GM19239 (cell line): ENCODE measurements at regions not wholly inside any gene's neighbourhood (a gene's known extent, or its start where the extent isn't known, plus 50 kb on each side); places are given as distances from the start of the nearest gene placed in this dataset.
"Not testable (repeated sequence)": the region's sequence is repeated elsewhere in the genome, so short reads cannot be mapped to it uniquely, and the experiment has no call there.

Experiments
- DNase-seq: peaks from one replicate; pipeline ENCODE4 v3.0.0; 2011; ENCODE audit warnings: low spot score; ENCODE audit not compliant: insufficient read length
- FAIRE-seq: peaks from 2 replicates; lab custom pipeline; 2011; peaks lifted over from hg19 to GRCh38; lab: Jason Lieb, UNC

DNA sequence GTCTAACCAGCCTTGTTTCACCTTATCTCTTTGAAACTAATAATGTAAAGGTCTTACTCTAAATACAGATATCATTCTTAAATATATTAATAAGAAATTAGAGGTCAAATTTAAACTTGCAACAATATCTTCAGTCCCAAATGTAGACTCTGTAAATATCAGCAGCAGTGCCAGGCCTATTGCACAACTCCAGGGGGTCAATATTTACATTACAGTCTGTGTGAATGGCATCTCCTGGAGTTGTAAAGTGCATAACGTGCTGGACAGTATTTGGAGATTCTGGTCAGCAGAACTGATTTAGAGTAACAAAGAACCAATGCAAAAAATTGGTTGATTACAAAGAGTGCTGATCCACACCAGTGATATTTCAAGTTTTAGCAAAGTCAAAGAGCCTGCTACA lies 1225.9 kb downstream of the PCDH19 start:
- DNase-seq: no peak
- no peak for FAIRE-seq

DNA sequence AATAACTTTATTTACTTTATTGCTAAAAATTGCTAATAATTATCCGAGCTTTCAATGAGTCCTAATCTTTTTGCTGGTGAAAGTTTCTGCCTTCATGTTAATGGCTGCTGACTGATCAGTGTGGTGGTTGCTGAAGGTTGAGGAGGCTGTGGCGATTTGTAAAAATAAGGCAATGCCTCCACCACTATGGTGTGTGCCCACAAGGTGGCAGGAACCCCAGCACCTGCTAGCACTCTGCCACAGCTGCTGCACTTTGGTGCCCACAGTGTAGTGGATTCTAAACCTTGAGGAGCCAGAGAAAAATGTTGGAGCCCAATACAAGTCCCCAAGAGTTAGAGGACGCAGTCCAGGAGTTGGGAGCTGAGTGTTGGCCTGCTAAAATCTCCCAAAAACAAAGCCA lies 1237.1 kb downstream of the PCDH19 start:
- DNase-seq: no peak
- FAIRE-seq: no peak

DNA sequence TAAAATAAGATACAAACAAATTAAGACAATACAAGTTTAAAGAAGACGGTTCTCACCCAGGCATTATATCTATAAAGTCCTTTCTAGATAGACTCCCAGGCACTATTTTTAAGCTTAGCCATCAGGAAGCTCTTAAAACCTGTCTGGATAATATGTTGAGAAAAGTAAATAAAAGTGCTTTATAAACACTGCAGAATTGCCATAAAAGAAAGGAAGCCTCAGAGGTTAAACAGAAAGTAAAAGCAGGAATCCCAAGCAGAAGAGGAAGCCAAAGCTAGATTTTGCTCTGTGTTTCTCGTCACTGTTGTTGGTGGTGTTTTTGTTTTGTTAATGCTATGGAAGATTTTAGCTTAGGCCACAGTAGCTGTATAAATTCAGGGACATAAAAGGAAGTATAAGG lies 1267.3 kb downstream of the PCDH19 start:
- DNase-seq (no peak), FAIRE-seq (no peak)

DNA sequence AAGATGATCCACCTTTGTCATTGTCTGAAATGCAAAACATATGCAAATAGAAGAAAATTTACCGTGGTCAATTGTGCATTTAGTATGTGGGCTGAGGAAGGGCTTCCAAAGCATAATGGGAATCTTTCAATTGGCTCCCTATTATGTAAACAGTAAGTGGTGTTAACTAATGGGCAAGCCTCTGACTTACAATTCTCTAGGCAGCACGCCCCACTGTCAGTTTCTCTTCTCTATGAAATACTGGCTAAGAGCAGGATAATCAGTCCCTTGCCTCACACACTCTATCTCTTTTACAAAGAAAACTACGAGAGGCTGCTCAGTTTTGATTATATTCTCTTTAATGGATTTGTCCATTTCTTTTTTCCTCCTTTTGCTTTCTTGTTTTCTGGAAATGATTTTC lies 1272.6 kb downstream of the PCDH19 start:
- FAIRE-seq: no peak
- DNase-seq: no peak

DNA sequence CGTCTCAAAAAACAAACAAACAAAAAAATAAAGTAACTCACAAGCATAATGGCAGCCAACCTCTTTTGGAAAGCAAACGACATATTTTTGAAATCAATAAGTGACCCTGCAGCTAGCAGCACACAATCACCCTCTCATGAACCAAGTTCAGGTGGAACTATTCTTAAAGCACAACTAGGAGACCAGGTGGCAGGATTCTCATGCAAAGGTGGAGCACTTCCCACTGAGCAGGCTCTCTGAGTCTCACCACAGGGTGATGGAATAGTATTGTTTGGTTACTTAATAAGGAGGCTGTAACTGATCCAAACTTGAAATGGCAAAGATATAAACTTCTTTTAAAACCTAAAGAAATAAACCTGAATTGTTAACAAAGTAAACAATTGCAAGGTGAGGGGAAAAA lies 1293.1 kb downstream of the PCDH19 start:
- DNase-seq: no peak
- FAIRE-seq: no peak

DNA sequence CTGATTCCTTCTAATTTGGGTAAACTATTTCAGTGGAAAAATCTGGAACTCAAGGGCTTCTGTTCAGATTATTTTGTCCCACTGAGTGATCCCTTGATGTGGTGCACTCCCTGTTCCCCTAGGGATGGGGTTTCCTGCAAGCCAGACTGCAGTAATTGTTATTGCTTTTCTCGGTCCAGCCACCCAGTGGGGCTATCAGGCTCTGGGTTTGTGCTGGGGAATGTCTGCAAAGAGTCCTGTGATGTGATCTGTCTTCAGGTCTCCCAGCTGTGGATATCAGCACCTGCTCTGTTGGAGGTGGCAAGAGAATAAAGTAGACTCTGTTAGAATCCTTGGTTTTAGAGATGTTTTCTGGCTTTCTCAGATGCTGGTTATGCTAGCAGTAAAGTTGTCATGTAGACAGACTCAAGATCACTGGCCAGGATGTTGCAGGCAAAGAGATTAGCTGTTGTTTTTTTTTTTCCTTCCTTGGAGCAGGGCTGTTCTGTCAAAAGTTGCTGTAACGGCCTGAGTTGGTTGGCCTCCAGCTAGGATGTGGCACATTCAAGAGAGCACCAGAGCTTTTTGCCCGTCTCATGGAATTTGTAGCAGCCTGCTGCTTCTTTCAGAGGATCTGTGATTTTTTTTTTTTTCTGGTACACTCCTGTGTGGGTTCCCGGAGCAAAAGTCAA lies 1314.0 kb downstream of the PCDH19 start:
- DNase-seq (no peak), FAIRE-seq (no peak)

DNA sequence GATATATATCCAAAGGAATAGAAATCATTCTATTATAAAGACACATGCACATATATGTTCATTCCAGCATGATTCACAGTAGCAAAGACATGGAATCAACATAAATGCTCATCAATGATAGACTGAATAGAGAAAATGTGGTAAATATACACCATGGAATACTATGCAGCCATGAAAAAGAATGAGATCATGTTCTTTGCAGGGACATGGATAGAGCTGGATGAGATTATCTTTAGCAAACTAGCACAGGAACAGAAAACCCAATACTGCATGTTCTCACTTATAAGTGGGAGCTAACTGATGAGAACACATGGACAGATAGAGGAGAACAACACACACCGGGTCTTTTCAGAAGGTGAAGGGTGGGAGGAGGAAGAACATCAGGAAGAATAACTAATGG lies 1318.6 kb downstream of the PCDH19 start:
- FAIRE-seq (no peak), DNase-seq (no peak)

DNA sequence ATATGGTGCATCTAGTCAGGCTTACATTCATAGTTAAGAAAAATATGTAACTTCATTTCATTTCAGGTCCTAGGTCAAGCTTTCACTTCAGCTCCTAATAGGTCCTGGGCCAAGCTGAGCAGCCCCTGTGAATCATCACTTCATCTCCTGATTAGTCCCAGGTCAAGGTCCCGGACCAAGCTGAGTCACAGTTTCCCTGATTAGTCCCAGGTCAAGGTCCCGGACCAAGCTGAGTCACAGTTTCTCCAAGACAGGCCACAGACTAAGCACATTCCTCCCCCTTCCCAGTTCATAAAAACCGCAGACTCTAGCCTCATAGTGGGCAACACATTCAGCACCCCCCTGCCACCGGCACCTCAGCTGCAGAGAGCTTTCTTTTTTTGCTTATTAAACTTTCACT lies 1331.8 kb downstream of the PCDH19 start:
- no peak for DNase-seq
- no peak for FAIRE-seq

DNA sequence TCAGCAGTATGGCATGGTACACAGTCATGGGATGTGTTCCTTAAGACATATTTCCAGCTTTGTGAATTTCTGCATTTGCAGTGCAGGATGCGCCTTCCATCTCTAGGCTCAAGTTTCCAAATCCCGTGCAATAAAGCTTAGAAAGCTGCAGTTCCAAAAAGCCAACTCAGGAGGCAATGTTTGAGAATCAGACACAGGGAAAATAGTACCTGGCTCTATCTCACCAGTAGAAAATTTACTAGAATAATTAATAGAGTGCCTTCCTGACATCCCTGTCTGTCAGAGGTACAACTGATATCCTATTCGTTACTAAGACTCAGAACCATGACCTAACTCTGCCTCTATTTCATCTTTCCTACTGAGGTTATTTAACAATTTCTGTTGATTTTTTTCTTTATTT lies 1333.0 kb downstream of the PCDH19 start:
- no peak for DNase-seq
- FAIRE-seq: no peak

DNA sequence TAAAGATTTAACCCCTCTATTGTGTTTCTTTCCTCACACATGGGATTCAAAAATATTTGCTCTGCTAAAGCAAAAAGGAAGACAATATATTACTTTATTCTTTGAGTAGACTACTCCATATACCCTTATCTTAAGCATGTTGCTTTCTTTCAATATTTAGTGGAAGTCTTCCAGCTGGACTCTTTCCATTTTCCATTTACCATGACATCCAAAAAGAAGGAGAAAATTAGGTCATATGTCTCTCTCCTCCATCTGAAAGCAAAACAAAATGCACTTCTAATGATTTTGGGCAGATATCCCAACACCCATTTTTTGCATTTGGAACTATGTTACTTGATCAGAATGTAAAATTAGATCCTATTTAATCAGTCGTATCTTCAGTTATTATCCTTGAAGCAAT lies 1336.5 kb downstream of the PCDH19 start:
- DNase-seq (no peak), FAIRE-seq (peak; percentile 8)

DNA sequence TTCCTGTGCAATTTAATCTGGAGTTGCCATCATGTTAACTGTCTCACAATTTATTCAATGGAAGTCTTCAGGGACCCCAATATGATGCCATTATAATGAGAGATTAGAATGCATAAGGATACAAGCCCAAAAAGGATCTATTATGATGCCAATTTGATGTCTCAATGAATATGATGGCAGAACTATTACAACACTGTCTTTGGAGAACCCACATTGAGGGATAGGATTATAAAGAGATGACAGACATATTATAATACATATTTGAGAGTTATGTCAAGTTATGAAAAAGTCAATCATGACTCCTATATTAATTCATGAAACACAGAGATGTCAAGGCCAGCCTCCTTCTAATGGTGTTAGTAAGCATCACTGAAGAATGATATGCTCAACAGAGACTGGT lies 1358.4 kb downstream of the PCDH19 start:
- no peak for DNase-seq
- FAIRE-seq: no peak

DNA sequence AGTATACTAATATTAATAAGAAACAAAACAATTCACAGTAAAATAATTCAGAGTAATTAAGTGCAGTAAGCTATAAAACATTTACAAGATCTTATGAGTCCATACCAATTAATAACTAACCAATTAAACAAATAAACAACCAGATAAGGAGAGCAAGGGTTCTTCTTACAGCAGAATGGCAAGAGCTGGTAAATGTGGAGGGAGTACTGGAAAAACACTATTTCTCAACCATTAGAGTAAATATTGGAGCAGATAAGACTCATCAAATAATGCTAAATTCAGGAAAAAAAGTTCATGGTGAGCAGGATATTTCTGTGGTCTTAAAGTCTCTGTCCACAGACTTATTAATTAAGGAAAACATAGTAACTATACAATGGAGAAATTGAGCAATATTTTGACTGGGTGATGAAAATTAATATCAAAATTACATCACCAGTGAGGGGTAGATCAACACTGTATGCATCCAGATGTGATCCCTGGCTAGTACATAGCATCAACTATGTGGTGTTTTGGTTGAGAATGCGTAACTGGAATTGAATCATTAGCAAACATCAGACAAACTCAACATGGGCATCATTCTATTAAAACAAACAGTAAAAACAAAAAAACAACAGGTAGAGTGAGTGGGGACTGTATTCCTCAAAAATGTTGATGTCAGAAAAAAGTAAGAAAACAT lies 1376.7 kb downstream of the PCDH19 start:
- peak; percentile 39 for FAIRE-seq
- no peak for DNase-seq

DNA sequence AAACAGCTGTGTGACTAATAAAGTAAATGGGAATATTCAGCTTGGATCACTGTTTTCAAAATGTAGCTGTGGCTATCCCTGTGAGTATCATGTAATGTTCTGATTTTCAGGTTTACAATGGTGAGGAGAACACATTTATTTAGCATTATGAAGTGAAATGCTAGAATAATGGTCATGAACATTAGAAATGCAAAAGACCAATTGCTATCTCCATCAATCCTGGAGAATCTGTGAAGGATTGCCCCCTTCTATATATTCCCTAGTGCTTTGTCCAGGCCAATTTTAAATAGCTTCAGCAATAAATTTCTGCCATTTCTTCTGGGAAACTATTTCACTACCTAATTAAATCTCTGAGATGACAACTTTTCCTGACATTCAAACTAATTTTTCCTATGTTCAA lies 1399.1 kb downstream of the PCDH19 start:
- no peak for DNase-seq

DNA sequence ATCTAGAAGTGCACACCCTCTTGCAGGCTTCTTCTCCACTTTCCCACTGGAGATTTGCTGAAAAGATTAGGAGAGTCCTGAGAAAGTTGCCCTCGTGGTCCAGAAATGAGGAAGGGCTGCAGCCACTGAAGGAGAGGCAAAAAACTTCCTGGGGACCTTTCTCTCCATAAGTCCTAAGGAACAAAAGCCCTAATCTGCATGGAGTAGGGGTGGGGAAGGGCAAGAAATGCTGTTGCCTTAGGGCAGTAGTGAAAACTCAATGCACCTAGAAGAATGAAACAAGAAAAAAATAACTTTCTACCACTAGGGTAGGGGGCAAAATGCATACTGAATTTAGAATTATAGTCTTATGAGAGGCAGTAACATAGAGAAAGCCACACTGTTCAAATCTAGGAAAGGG lies 1408.8 kb downstream of the PCDH19 start:
- DNase-seq (no peak), FAIRE-seq (no peak)

More for the DNA sequence above, 1399.1 kb downstream of the PCDH19 start:
- no peak for FAIRE-seq

DNA sequence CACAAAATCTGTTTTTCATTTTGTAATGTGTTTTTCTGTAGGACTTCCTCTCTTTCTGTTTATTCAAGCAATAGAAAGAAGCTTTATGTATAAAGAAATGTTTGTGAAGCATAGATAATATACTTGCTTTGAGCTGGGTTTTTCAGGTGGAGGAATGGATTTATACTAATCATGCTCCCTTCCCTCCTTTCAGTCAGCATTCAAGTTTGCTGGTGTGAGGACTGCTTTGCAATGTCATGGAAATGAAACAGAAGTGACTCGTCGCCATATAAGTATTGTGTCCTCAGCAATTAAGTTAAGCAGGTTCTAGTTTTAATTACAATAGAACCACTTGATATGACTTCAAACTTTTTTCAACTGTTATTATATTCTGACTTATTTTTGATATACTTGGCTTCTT lies 1447.1 kb downstream of the PCDH19 start:
- FAIRE-seq: no peak

DNA sequence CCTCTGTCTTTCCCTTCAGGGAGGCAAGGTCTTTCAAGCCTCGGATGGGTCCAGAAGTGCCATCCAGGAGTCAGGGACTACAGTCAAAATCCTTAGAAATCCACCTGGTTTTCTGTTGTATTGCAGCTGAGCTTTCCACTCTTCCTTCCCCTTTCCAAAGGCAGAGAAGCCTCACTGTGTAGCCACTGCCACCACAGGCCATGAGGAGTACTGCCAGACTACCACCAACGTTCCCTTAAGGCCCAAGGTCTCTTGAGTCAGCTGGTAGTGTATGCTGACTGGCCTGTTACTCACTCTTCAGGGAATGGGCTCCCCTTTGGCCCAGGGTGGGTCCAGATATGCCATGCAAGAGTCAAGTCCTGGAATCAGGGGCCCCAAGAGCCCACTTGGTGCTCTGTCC lies 1454.1 kb downstream of the PCDH19 start:
- FAIRE-seq: no peak

More for the DNA sequence above, 1447.1 kb downstream of the PCDH19 start:
- DNase-seq: no peak

DNA sequence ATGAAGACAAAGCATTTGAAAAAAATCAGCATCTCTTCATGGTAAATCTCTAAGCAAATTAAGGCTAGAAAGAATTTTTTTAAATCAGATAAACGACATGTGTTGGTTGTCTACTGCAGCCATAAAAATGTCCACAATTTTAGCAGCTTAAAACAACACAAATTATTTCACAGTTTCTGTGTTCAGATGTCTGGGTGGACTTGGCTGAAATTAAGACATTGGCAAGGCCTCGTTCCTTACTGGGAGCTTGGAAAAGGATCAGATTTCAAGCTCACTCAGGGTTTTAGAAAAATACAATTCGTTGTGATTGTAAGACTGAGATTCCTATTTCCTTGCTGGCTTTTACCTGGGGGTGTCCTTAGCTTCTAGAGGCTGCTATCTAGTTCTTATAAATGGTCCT lies 1470.6 kb downstream of the PCDH19 start:
- no peak for DNase-seq
- no peak for FAIRE-seq

More for the DNA sequence above, 1454.1 kb downstream of the PCDH19 start:
- DNase-seq: no peak

DNA sequence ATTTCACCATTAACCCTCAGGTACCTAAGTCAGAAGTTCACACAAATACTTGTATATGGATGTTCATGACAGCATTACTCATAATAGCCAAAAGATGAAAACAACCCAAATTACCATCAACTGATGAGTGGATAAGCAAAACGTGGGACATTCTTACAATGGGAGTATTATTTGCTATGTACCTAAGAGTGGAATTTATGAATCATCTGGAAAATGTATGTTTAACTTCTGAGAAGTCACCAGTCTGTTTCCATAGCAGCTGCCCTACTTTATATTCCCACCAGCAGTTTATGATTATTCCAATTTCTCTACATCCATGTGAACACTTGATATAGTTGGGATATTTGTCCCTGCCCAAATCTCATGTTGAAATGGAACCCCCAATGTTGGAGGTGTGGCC lies 1478.9 kb downstream of the PCDH19 start:
- DNase-seq (no peak), FAIRE-seq (no peak)

DNA sequence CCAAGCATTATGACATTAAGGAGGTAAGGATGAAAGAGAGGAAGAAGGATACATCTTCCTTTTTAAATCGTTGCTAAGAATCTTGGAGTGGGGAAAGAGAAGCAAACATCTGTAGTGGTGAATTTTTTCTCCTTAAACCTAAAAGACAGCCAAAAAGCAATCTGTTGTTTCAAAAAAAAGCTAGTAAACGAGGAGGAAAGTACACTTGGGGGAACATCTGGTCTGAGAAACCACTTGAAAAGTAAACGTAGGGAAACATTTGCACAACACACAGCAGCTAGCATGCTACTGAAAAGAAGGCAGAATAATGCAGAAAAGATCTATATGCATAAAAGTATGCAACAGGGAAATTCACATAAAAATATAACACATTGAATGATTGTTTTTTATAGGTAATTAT lies 1485.6 kb downstream of the PCDH19 start:
- DNase-seq (no peak), FAIRE-seq (no peak)

DNA sequence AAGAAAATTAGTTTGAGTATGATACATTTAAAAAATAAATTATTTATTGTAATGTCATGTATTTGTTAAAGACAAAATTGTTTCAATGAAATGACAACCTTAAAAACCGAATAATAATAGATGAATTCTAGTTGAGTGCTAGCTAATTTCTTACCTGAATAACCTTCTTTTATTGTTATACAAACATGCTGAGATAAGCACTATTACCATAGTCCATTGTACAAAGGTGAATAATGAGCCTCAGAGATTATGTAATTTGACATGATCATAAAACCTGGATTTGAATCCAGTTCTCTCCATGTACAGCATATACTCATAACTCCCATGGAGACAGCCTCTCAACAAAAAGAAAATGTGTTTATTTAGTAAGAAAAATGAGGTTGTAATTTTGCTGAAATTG lies 1512.9 kb downstream of the PCDH19 start:
- no peak for FAIRE-seq
- no peak for DNase-seq

DNA sequence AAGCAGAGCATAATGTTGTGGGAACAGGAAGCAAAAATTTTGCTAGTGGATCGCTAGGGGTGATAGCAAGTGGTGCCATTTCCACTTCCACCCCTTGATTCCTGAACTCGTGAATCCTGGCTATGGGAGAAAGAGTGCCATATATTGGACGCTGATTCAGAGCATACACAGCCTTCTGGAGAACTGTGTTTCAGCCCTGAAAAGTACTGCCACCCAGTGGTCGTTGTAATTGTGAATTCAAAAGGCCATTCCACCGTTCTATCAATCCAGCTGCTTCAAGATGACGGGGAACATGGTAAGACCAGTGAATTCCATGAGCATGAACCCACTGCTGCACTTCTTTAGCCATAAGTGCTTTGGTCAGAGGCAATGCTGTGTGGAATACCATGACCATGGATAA lies 1559.4 kb downstream of the PCDH19 start:
- not testable (repeated sequence) for FAIRE-seq, DNase-seq
